ENCODE measurements at regions not wholly inside any gene's neighbourhood (a gene's known extent, or its start where the extent isn't known, plus 50 kb on each side); places are given as distances from the start of the nearest gene placed in this dataset.

GRCh38 chr5:2876183-2876582, 124.7 kb upstream of the IRX2 start:
- WGBS, 2 experiments (ENCODE audit: extremely low coverage in 1 of 2, insufficient coverage in 1 of 2, insufficient read length in 1 of 2, insufficient replicate concordance in 2 of 2, low coverage in 1 of 2, low lambda C conversion rate in 2 of 2, missing lambda C conversion rate in 1 of 2) = 96% methylated on average over 6 of the region's 6 CpGs; no CpG with 5 or more reads in 1 of the 2 experiments
- Histone ChIP-seq H2BK12ac (ENCODE audit: low read depth, low read length) (no peak overlapping the region), H2AK5ac (ENCODE audit: low read depth, low read length) (no peak overlapping the region), H3K36me3 (ENCODE audit: control insufficient read depth in 2 of 4, insufficient read depth in 4 of 4, low read length in 3 of 4) (no peaks in the 10 kb centered on the region), H3K9me3 (ENCODE audit: insufficient read depth in 2 of 2, low read depth in 1 of 2, low read length in 1 of 2) (peaks cover 7 to 13% of the 10 kb centered on the region in 2 experiments; a peak in 3 of 4 replicates), H3K9ac (replicated peaks in 1 of 4; ENCODE audit: extremely low read depth in 1 of 4, low read depth in 3 of 4, low read length in 3 of 4) (no peak overlapping the region), H3K79me2 (ENCODE audit: control insufficient read depth in 1 of 2, insufficient read depth in 2 of 2, low read length in 2 of 2) (no peaks in the 10 kb centered on the region), H2BK5ac (ENCODE audit: low read depth, low read length) (no peak overlapping the region), H3K14ac (ENCODE audit: insufficient read length) (no peak overlapping the region), H2BK120ac (replicated peaks; ENCODE audit: low read depth, low read length) (no peak overlapping the region), H2AFZ (ENCODE audit: low read length) (0 out of 2 replicates have a peak overlapping the region, but pooled peaks have one; percentile 14), H3K27me3 (replicated peaks in 1 of 4; ENCODE audit: control insufficient read depth in 3 of 4, extremely low read depth in 1 of 4, insufficient read depth in 3 of 4, low read length in 3 of 4) (no peaks in the 10 kb centered on the region), H3K23me2 (ENCODE audit: low read depth, low read length) (no peaks in the 10 kb centered on the region), H4K20me1 (replicated peaks in 1 of 2; ENCODE audit: control insufficient read depth in 1 of 2, insufficient read depth in 2 of 2, low read length in 2 of 2) (no peaks in the 10 kb centered on the region), H3K27ac (ENCODE audit: low read depth, low read length) (no peak overlapping the region), H3K18ac (ENCODE audit: extremely low read depth, low read length) (no peak overlapping the region), H4K8ac (ENCODE audit: extremely low read depth, insufficient read depth, low read length) (no peak overlapping the region), H3K4me3 (ENCODE audit: extremely low read depth in 1 of 4, insufficient read depth in 2 of 4, low read depth in 3 of 4, low read length in 4 of 4) (no peak overlapping the region), H3K4me1 (replicated peaks in 1 of 4; ENCODE audit: control insufficient read depth in 3 of 4, insufficient read depth in 4 of 4, low read length in 3 of 4) (peaks cover 0 to 2% (median 0%) of the 10 kb centered on the region in 4 experiments; a peak in 1 of 7 replicates), H4K91ac (replicated peaks; ENCODE audit: insufficient read length, low read length) (no peak overlapping the region), H2BK20ac (ENCODE audit: low read length) (no peak overlapping the region), H3K4ac (replicated peaks; ENCODE audit: insufficient read length, low read depth, low read length) (no peak overlapping the region), H3K56ac (replicated peaks; ENCODE audit: insufficient read length, low read depth, low read length) (no peak overlapping the region), H3K4me2 (ENCODE audit: insufficient read depth in 1 of 2, low read depth in 2 of 2, low read length in 2 of 2) (no peak overlapping the region), H3K23ac (ENCODE audit: insufficient read length) (no peak overlapping the region), H3K79me1 (ENCODE audit: low read depth, low read length) (no peaks in the 10 kb centered on the region), H2BK15ac (ENCODE audit: low read length) (no peak overlapping the region), H4K5ac (ENCODE audit: insufficient read length, low read depth, low read length) (no peak overlapping the region)
- no peak for FAIRE-seq
- TF ChIP-seq MAFK (IDR thresholded peaks at IDR 0.05; ENCODE audit: low read depth, low read length) = no peak
- TF ChIP-seq ASH2L (IDR thresholded peaks at IDR 0.05; ENCODE audit: low read length) = no peak
- TF ChIP-seq CHD1 (IDR thresholded peaks at IDR 0.05; ENCODE audit: low read depth, low read length) = no peak
- no peak for TF ChIP-seq SIRT6 (IDR thresholded peaks at IDR 0.05; ENCODE audit: low read length)
- no peak for TF ChIP-seq SUZ12 (IDR thresholded peaks at IDR 0.05; ENCODE audit: low read length)
- TF ChIP-seq NANOG (IDR thresholded peaks at IDR 0.05; ENCODE audit: insufficient read depth, low read depth, low read length, poor library complexity, severe bottlenecking) = no peak
- TF ChIP-seq SP1 (IDR thresholded peaks at IDR 0.05; ENCODE audit: low read depth, low read length) = no peak
- TF ChIP-seq POLR2AphosphoS5 (IDR thresholded peaks at IDR 0.05; ENCODE audit: low read depth, low read length) = no peak
- TF ChIP-seq NRF1 (IDR thresholded peaks at IDR 0.05; ENCODE audit: low read depth, low read length) = no peak
- TF ChIP-seq EGR1 (IDR thresholded peaks at IDR 0.05; ENCODE audit: borderline replicate concordance, low read depth, low read length) = no peak
- no peak for TF ChIP-seq CHD2 (IDR thresholded peaks at IDR 0.05; ENCODE audit: low read length)
- no peak for TF ChIP-seq GTF2F1 (IDR thresholded peaks at IDR 0.05; ENCODE audit: borderline replicate concordance, low read depth, low read length)
- DNase-seq (ENCODE audit: low read depth in 1 of 2, low spot score in 2 of 2) = no peak
- ChIA-PET CTCF (ENCODE audit: partially characterized antibody) (no interaction called here), POLR2A (ENCODE audit: partially characterized antibody) (no interaction called here)
